H9 (cell line): ENCODE measurements at regions not wholly inside any gene's neighbourhood (a gene's known extent, or its start where the extent isn't known, plus 50 kb on each side); places are given as distances from the start of the nearest gene placed in this dataset.

Experiments
- DNase-seq: peaks from one replicate; pipeline ENCODE4 v3.0.0-alpha.2; 2017
- H2AFZ ChIP-seq: one replicate; pipeline ENCODE4 v1.6.1; 2013; ENCODE audit warnings: mild to moderate bottlenecking, low read length, control low read depth, moderate library complexity
- H2AK5ac ChIP-seq: 2 replicates; pipeline ENCODE4 v1.6.1; 2013; ENCODE audit warnings: low read length, control low read depth, mixed read lengths; ENCODE audit not compliant: insufficient read length
- H2BK120ac ChIP-seq: one replicate; pipeline ENCODE4 v1.6.1; 2013; ENCODE audit warnings: low read depth, mild to moderate bottlenecking, low read length, control low read depth, inconsistent platforms; ENCODE audit not compliant: poor library complexity, severe bottlenecking
- H2BK12ac ChIP-seq: 2 replicates; pipeline ENCODE4 v1.6.1; 2013; ENCODE audit warnings: low read length, control low read depth, mixed read lengths, low read depth; ENCODE audit not compliant: insufficient read length
- H2BK15ac ChIP-seq: 2 replicates; pipeline ENCODE4 v1.6.1; 2013; ENCODE audit warnings: low read depth, low read length, control low read depth
- H2BK20ac ChIP-seq: one replicate; pipeline ENCODE4 v1.6.1; 2013; ENCODE audit warnings: low read depth, mild to moderate bottlenecking, low read length, control low read depth, inconsistent platforms; ENCODE audit not compliant: poor library complexity, severe bottlenecking
- H2BK5ac ChIP-seq: 2 replicates; pipeline ENCODE4 v1.6.1; 2013; ENCODE audit warnings: low read length, control low read depth, mixed read lengths; ENCODE audit not compliant: insufficient read length
- H3K14ac ChIP-seq: 2 replicates; pipeline ENCODE4 v1.6.1; 2013; ENCODE audit warnings: low read length, control low read depth; ENCODE audit not compliant: insufficient read depth
- H3K18ac ChIP-seq: 2 replicates; pipeline ENCODE4 v1.6.1; 2013; ENCODE audit warnings: low read depth, mild to moderate bottlenecking, mixed read lengths, low read length, control low read depth; ENCODE audit not compliant: insufficient read length
- H3K23ac ChIP-seq: 2 replicates; pipeline ENCODE4 v1.6.1; 2013; ENCODE audit warnings: low read length, control low read depth, mixed read lengths, low read depth; ENCODE audit not compliant: insufficient read length
- H3K23me2 ChIP-seq: 2 replicates; pipeline ENCODE4 v1.6.1; 2013; ENCODE audit warnings: low read depth, mild to moderate bottlenecking, mixed read lengths, low read length, control low read depth; ENCODE audit not compliant: insufficient read length, poor library complexity, severe bottlenecking
- H3K27ac ChIP-seq: 2 replicates; pipeline ENCODE4 v1.5.1; 2013; ENCODE audit warnings: low read length, control low read depth, mixed read lengths, low read depth; ENCODE audit not compliant: insufficient read length
- H3K27me3 ChIP-seq: 2 replicates; pipeline ENCODE4 v1.6.1; 2013; ENCODE audit warnings: low read length, control low read depth, inconsistent platforms; ENCODE audit not compliant: insufficient read depth
- H3K4ac ChIP-seq: 2 replicates; pipeline ENCODE4 v1.6.1; 2013; ENCODE audit warnings: low read depth, mild to moderate bottlenecking, control low read depth, inconsistent platforms, low read length, moderate library complexity
- H3K4me1 ChIP-seq: 2 replicates; pipeline ENCODE4 v1.6.1; 2013; ENCODE audit warnings: low read length, control low read depth, inconsistent platforms; ENCODE audit not compliant: insufficient read depth
- H3K4me2 ChIP-seq: 2 replicates; pipeline ENCODE4 v1.6.1; 2013; ENCODE audit warnings: low read length, control low read depth, mixed read lengths; ENCODE audit not compliant: insufficient read length, insufficient read depth
- H3K56ac ChIP-seq: 2 replicates; pipeline ENCODE4 v1.6.1; 2013; ENCODE audit warnings: low read depth, mild to moderate bottlenecking, mixed read lengths, low read length, control low read depth; ENCODE audit not compliant: insufficient read length
- H3K79me1 ChIP-seq: 2 replicates; pipeline ENCODE4 v1.6.1; 2013; ENCODE audit warnings: low read depth, mild to moderate bottlenecking, moderate library complexity, low read length, control low read depth, inconsistent platforms; ENCODE audit not compliant: insufficient read depth, poor library complexity, severe bottlenecking
- H3K79me2 ChIP-seq: 2 replicates; pipeline ENCODE4 v1.6.1; 2013; ENCODE audit warnings: low read length, control low read depth, inconsistent platforms; ENCODE audit not compliant: insufficient read depth
- H3K9ac ChIP-seq: 2 replicates; pipeline ENCODE4 v1.6.1; 2013; ENCODE audit warnings: low read length, control low read depth, mixed read lengths; ENCODE audit not compliant: insufficient read length; ENCODE audit errors: extremely low read depth
- H3K9me3 ChIP-seq: one replicate; pipeline ENCODE4 v1.6.1; 2013; ENCODE audit warnings: low read depth, low read length, inconsistent platforms; ENCODE audit not compliant: control insufficient read depth
- H3T11ph ChIP-seq: one replicate; pipeline ENCODE4 v1.6.1; 2013; ENCODE audit warnings: mild to moderate bottlenecking, low read length, control low read depth, inconsistent platforms
- H4K20me1 ChIP-seq: one replicate; pipeline ENCODE4 v1.6.1; 2013; ENCODE audit not compliant: control insufficient read depth, insufficient read length, insufficient read depth
- H4K5ac ChIP-seq: 2 replicates; pipeline ENCODE4 v1.6.1; 2013; ENCODE audit warnings: low read depth, mild to moderate bottlenecking, mixed read lengths, low read length, control low read depth; ENCODE audit not compliant: insufficient read length
- H4K8ac ChIP-seq: replicated peaks from 2 replicates; pipeline ENCODE4 v1.6.1; 2013; ENCODE audit warnings: low read length, control low read depth, mixed read lengths, low read depth; ENCODE audit not compliant: insufficient read length
- H4K91ac ChIP-seq: 2 replicates; pipeline ENCODE4 v1.6.1; 2013; ENCODE audit warnings: low read depth, mild to moderate bottlenecking, moderate library complexity, mixed read lengths, low read length, control low read depth; ENCODE audit not compliant: insufficient read length
- H3K27ac Mint-ChIP-seq, 3 experiments: 2 replicates in 2 of 3; 3 replicates in 1 of 3; pipeline ENCODE4 v1.8.0; 2020 to 2021; ENCODE audit warnings: mixed read lengths in 3 of 3, mild to moderate bottlenecking in 1 of 3, moderate library complexity in 1 of 3
- H3K27me3 Mint-ChIP-seq: 2 replicates; pipeline ENCODE4 v1.8.0; 2021; ENCODE audit warnings: low read depth, mild to moderate bottlenecking, moderate library complexity, mixed read lengths
- H3K36me3 Mint-ChIP-seq, 3 experiments: 2 replicates in 2 of 3; 3 replicates in 1 of 3; pipeline ENCODE4 v1.8.0; 2020 to 2021; ENCODE audit warnings: low read depth in 3 of 3, mixed read lengths in 3 of 3; ENCODE audit not compliant: insufficient read depth in 1 of 3
- H3K4me1 Mint-ChIP-seq, 2 experiments: 2 replicates each; pipeline ENCODE4 v1.8.0; 2020; ENCODE audit warnings: mixed read lengths in 2 of 2
- H3K4me3 Mint-ChIP-seq, 2 experiments: 2 replicates in 1 of 2; 3 replicates in 1 of 2; pipeline ENCODE4 v1.8.0; 2020 to 2021; ENCODE audit warnings: mild to moderate bottlenecking in 2 of 2, mixed read lengths in 2 of 2, moderate library complexity in 1 of 2
- H3K9me3 Mint-ChIP-seq, 2 experiments: 2 replicates in 1 of 2; 3 replicates in 1 of 2; pipeline ENCODE4 v1.8.0; 2020; ENCODE audit warnings: mild to moderate bottlenecking in 2 of 2, mixed read lengths in 2 of 2, moderate library complexity in 1 of 2
- CTCF ChIP-seq: fragments of 200-600 bp; sonication (generic); conservative IDR thresholded peaks from 3 replicates; pipeline ENCODE4 v1.8.0; 2021; ENCODE audit warnings: antibody characterized with exemption, mild to moderate bottlenecking
- WGBS: extraction: QIAGEN DNeasy Blood & Tissue Kit; methylation state at CpG from one replicate; pipeline ENCODE4 v1.1.7; 2013; ENCODE audit warnings: missing lambda C conversion rate, low lambda C conversion rate, mixed read lengths; ENCODE audit not compliant: insufficient read length; ENCODE audit errors: extremely low coverage; 5-methylcytosine and 5-hydroxymethylcytosine counted together

GRCh38 chr4:30160140-30160539 lies 560.0 kb upstream of the PCDH7 start:
- no peaks in the 10 kb centered on the region for H3K4me1 ChIP-seq
- H4K91ac ChIP-seq = no peak overlapping the region
- H2AFZ ChIP-seq = no peak overlapping the region
- no peak overlapping the region for H3K18ac ChIP-seq
- H3K27ac ChIP-seq = no peak overlapping the region
- no peaks in the 10 kb centered on the region for H3K23me2 ChIP-seq
- no peaks in the 10 kb centered on the region for H3K4me1 Mint-ChIP-seq
- no peak overlapping the region for H2BK15ac ChIP-seq
- no CpG with 5 or more reads among the region's 2 CpGs for WGBS
- no peak for DNase-seq
- H3K9ac ChIP-seq = no peak overlapping the region
- H3K4me2 ChIP-seq = no peak overlapping the region
- H2AK5ac ChIP-seq = no peak overlapping the region
- H2BK5ac ChIP-seq = no peak overlapping the region
- no peaks in the 10 kb centered on the region for H3K27me3 ChIP-seq
- H3K36me3 Mint-ChIP-seq = no peaks in the 10 kb centered on the region
- H3K14ac ChIP-seq = no peak overlapping the region
- H4K20me1 ChIP-seq = no peaks in the 10 kb centered on the region
- H3K79me1 ChIP-seq = no peaks in the 10 kb centered on the region
- H3K56ac ChIP-seq = no peak overlapping the region
- no peak overlapping the region for H3K4me3 Mint-ChIP-seq
- no peak overlapping the region for H3K4ac ChIP-seq
- H2BK120ac ChIP-seq = no peak overlapping the region
- H3K27me3 Mint-ChIP-seq = no peaks in the 10 kb centered on the region
- no peaks in the 10 kb centered on the region for H3K9me3 Mint-ChIP-seq
- no peaks in the 10 kb centered on the region for H3K9me3 ChIP-seq
- no peak overlapping the region for H2BK20ac ChIP-seq
- H4K5ac ChIP-seq = no peak overlapping the region
- H3K23ac ChIP-seq = no peak overlapping the region
- no peak overlapping the region for H3K27ac Mint-ChIP-seq
- TF ChIP-seq CTCF = no peak
- H2BK12ac ChIP-seq = no peak overlapping the region
- no peak overlapping the region for H4K8ac ChIP-seq
- H3T11ph ChIP-seq = no peak overlapping the region
- no peaks in the 10 kb centered on the region for H3K79me2 ChIP-seq
